Neuronal stem cell (in vitro differentiated cells): ENCODE measurements at regions not wholly inside any gene's neighbourhood (a gene's known extent, or its start where the extent isn't known, plus 50 kb on each side); places are given as distances from the start of the nearest gene placed in this dataset.

ENCODE experiments used
- DNase-seq: peaks from one replicate; pipeline ENCODE4 v3.0.0-alpha.2; 2013; ENCODE audit warnings: low spot score
- H2AFZ ChIP-seq: one replicate; pipeline ENCODE4 v1.6.1; 2013; ENCODE audit warnings: mild to moderate bottlenecking, low read length, inconsistent platforms
- H2AK5ac ChIP-seq: 2 replicates; pipeline ENCODE4 v1.6.1; 2013; ENCODE audit warnings: low read depth, mild to moderate bottlenecking, inconsistent platforms, low read length, moderate library complexity, mixed read lengths
- H2BK120ac ChIP-seq: 2 replicates; pipeline ENCODE4 v1.6.1; 2013; ENCODE audit warnings: low read depth, mild to moderate bottlenecking, inconsistent platforms, low read length, moderate library complexity, mixed read lengths
- H2BK12ac ChIP-seq: one replicate; pipeline ENCODE4 v1.6.1; 2013; ENCODE audit warnings: low read length, inconsistent platforms
- H2BK15ac ChIP-seq: 2 replicates; pipeline ENCODE4 v1.6.1; 2013; ENCODE audit warnings: mild to moderate bottlenecking, low read length, inconsistent platforms, mixed read lengths
- H2BK5ac ChIP-seq: one replicate; pipeline ENCODE4 v1.6.1; 2013; ENCODE audit warnings: inconsistent platforms, mild to moderate bottlenecking, low read length, moderate library complexity
- H3K14ac ChIP-seq: one replicate; pipeline ENCODE4 v1.6.1; 2013; ENCODE audit warnings: low read length, inconsistent platforms
- H3K18ac ChIP-seq: 2 replicates; pipeline ENCODE4 v1.6.1; 2013; ENCODE audit warnings: low read length, inconsistent platforms
- H3K23ac ChIP-seq: 2 replicates; pipeline ENCODE4 v1.6.1; 2013; ENCODE audit warnings: low read depth, mild to moderate bottlenecking, mixed read lengths, low read length, inconsistent platforms; ENCODE audit not compliant: poor library complexity
- H3K27ac ChIP-seq: replicated peaks from 3 replicates; pipeline ENCODE4 v1.5.1; 2013; ENCODE audit warnings: low read length, inconsistent platforms
- H3K27me3 ChIP-seq, 3 experiments: 2 replicates each; pipeline ENCODE4 v1.6.1; 2013; ENCODE audit warnings: low read length in 3 of 3, mild to moderate bottlenecking in 2 of 3, inconsistent platforms in 1 of 3, low read depth in 1 of 3, mixed read lengths in 1 of 3, moderate library complexity in 1 of 3; ENCODE audit not compliant: control insufficient read depth in 3 of 3, insufficient read depth in 3 of 3
- H3K36me3 ChIP-seq, 2 donors: replicated peaks in 1 of 2; 2 replicates each; pipeline ENCODE4 v1.6.1; 2013; ENCODE audit warnings: low read length in 2 of 2; ENCODE audit not compliant: control insufficient read depth in 2 of 2, insufficient read depth in 2 of 2
- H3K4ac ChIP-seq: 2 replicates; pipeline ENCODE4 v1.6.1; 2013; ENCODE audit warnings: inconsistent platforms, mild to moderate bottlenecking, low read length, moderate library complexity
- H3K4me1 ChIP-seq, 2 donors: 1 replicate in 1 of 2; 2 replicates in 1 of 2; pipeline ENCODE4 v1.6.1; 2013; ENCODE audit warnings: low read length in 2 of 2, low read depth in 1 of 2; ENCODE audit not compliant: control insufficient read depth in 2 of 2, insufficient read depth in 1 of 2
- H3K4me2 ChIP-seq: one replicate; pipeline ENCODE4 v1.6.1; 2013; ENCODE audit warnings: mild to moderate bottlenecking, low read length, inconsistent platforms; ENCODE audit not compliant: insufficient read depth, poor library complexity, severe bottlenecking
- H3K4me3 ChIP-seq, 2 donors: 2 replicates each; pipeline ENCODE4 v1.5.1; 2013; ENCODE audit warnings: low read length in 2 of 2, mild to moderate bottlenecking in 2 of 2, inconsistent platforms in 1 of 2, moderate library complexity in 1 of 2
- H3K79me1 ChIP-seq: one replicate; pipeline ENCODE4 v1.6.1; 2013; ENCODE audit warnings: low read depth, mild to moderate bottlenecking, inconsistent platforms, low read length, moderate library complexity
- H3K9ac ChIP-seq: one replicate; pipeline ENCODE4 v1.6.1; 2013; ENCODE audit warnings: mild to moderate bottlenecking, low read depth, low read length, inconsistent platforms; ENCODE audit not compliant: poor library complexity
- H3K9me3 ChIP-seq, 2 donors: replicated peaks in 1 of 2; 2 replicates each; pipeline versions ENCODE3 to v1.6.1; 2013; ENCODE audit warnings: low read length in 2 of 2, mild to moderate bottlenecking in 2 of 2, inconsistent platforms in 1 of 2, low read depth in 1 of 2, mixed read lengths in 1 of 2, moderate library complexity in 1 of 2; ENCODE audit not compliant: control insufficient read depth in 2 of 2, insufficient read depth in 1 of 2
- H4K8ac ChIP-seq: one replicate; pipeline ENCODE4 v1.6.1; 2013; ENCODE audit warnings: low read depth, mild to moderate bottlenecking, inconsistent platforms, low read length, moderate library complexity
- H4K91ac ChIP-seq: one replicate; pipeline ENCODE4 v1.6.1; 2013; ENCODE audit warnings: low read length, low read depth, mild to moderate bottlenecking, inconsistent platforms; ENCODE audit not compliant: poor library complexity
- WGBS, 2 donors: extraction: QIAGEN DNeasy Blood & Tissue Kit; methylation state at CpG; one replicate each; pipeline ENCODE4 v1.1.7; 2013; ENCODE audit warnings: missing lambda C conversion rate in 2 of 2, mixed read lengths in 1 of 2; ENCODE audit not compliant: insufficient read length in 2 of 2, insufficient replicate concordance in 1 of 2; ENCODE audit errors: extremely low coverage in 2 of 2; 5-methylcytosine and 5-hydroxymethylcytosine counted together

- H3K18ac ChIP-seq: no peak overlapping the region
- no peaks in the 10 kb centered on the region for H3K79me1 ChIP-seq
- no peak overlapping the region for H2AK5ac ChIP-seq
- no peak overlapping the region for H3K27ac ChIP-seq
- H4K91ac ChIP-seq: no peak overlapping the region
- no peak for DNase-seq
- H3K36me3 ChIP-seq: no peaks in the 10 kb centered on the region
- no peaks in the 10 kb centered on the region for H3K27me3 ChIP-seq
- no peak overlapping the region for H3K23ac ChIP-seq
- H3K9ac ChIP-seq: no peak overlapping the region
- no peak overlapping the region for H2BK15ac ChIP-seq
- no peaks in the 10 kb centered on the region for H3K9me3 ChIP-seq
- no peak overlapping the region for H2BK12ac ChIP-seq
- H3K4me2 ChIP-seq: no peak overlapping the region
- H2BK120ac ChIP-seq: no peak overlapping the region
- H4K8ac ChIP-seq: no peak overlapping the region
- no peak overlapping the region for H3K14ac ChIP-seq
- no peak overlapping the region for H3K4me3 ChIP-seq
- peaks cover 0 to 3% of the 10 kb centered on the region in 2 donors for H3K4me1 ChIP-seq
- no peak overlapping the region for H3K4ac ChIP-seq
- no CpG with 5 or more reads among the region's 1 CpG for WGBS, 2 donors
- H2BK5ac ChIP-seq: no peak overlapping the region
- H2AFZ ChIP-seq: peak overlapping the region; percentile 20
Measured at GRCh38 chr13:89554801-89555200, 1792.7 kb upstream of the MIR17HG start.

GRCh38 chr13:89565476-89566100 lies 1781.9 kb upstream of the MIR17HG start:
- Histone ChIP-seq H2BK12ac (no peak overlapping the region), H3K4me2 (no peak overlapping the region), H4K8ac (no peak overlapping the region), H3K4ac (no peak overlapping the region), H3K79me1 (no peaks in the 10 kb centered on the region), H2AFZ (peak overlapping the region; percentile 62), H3K9me3 (peaks cover 0 to 9% of the 10 kb centered on the region in 2 donors), H2BK15ac (no peak overlapping the region), H3K36me3 (no peaks in the 10 kb centered on the region), H2BK5ac (no peak overlapping the region), H3K27ac (no peak overlapping the region), H3K9ac (no peak overlapping the region), H3K4me3 (no peak overlapping the region), H3K4me1 (peaks cover 0 to 20% of the 10 kb centered on the region in 2 donors), H3K27me3 (no peaks in the 10 kb centered on the region), H2BK120ac (no peak overlapping the region), H3K18ac (no peak overlapping the region), H4K91ac (no peak overlapping the region), H2AK5ac (no peak overlapping the region), H3K23ac (no peak overlapping the region), H3K14ac (no peak overlapping the region)
- DNase-seq: no peak
- no CpG with 5 or more reads among the region's 1 CpG for WGBS, 2 donors

GRCh38 chr13:89567025-89567424 lies 1780.5 kb upstream of the MIR17HG start:
- H2AFZ ChIP-seq: no peak overlapping the region
- H3K9ac ChIP-seq: no peak overlapping the region
- H3K9me3 ChIP-seq: peaks cover 0 to 14% of the 10 kb centered on the region in 2 donors
- WGBS, 2 donors: no CpG with 5 or more reads among the region's 4 CpGs
- H3K4me3 ChIP-seq: no peak overlapping the region
- H4K8ac ChIP-seq: no peak overlapping the region
- no peak overlapping the region for H2AK5ac ChIP-seq
- H3K18ac ChIP-seq: no peak overlapping the region
- no peak overlapping the region for H3K14ac ChIP-seq
- no peak overlapping the region for H2BK15ac ChIP-seq
- no peak overlapping the region for H2BK12ac ChIP-seq
- no peak for DNase-seq
- H3K4me2 ChIP-seq: no peak overlapping the region
- H3K23ac ChIP-seq: no peak overlapping the region
- no peaks in the 10 kb centered on the region for H3K79me1 ChIP-seq
- no peak overlapping the region for H2BK5ac ChIP-seq
- no peak overlapping the region for H3K27ac ChIP-seq
- H3K4ac ChIP-seq: no peak overlapping the region
- no peak overlapping the region for H4K91ac ChIP-seq
- H3K36me3 ChIP-seq: no peaks in the 10 kb centered on the region
- no peaks in the 10 kb centered on the region for H3K27me3 ChIP-seq
- H2BK120ac ChIP-seq: no peak overlapping the region
- peaks cover 0 to 20% of the 10 kb centered on the region in 2 donors for H3K4me1 ChIP-seq

GRCh38 chr13:89568276-89568675 lies 1779.2 kb upstream of the MIR17HG start:
- Histone ChIP-seq H3K27me3 (no peaks in the 10 kb centered on the region), H3K9me3 (peaks cover 0 to 18% of the 10 kb centered on the region in 2 donors)
- no CpG with 5 or more reads among the region's 2 CpGs for WGBS, 2 donors

More at GRCh38 chr13:89568276-89568675, 1779.2 kb upstream of the MIR17HG start:
- Histone ChIP-seq H4K91ac (no peak overlapping the region), H3K18ac (no peak overlapping the region), H3K23ac (no peak overlapping the region), H2BK12ac (no peak overlapping the region), H3K27ac (no peak overlapping the region), H3K4ac (no peak overlapping the region), H3K36me3 (no peaks in the 10 kb centered on the region), H3K4me2 (no peak overlapping the region), H2AFZ (no peak overlapping the region), H2BK5ac (no peak overlapping the region), H2BK15ac (no peak overlapping the region), H4K8ac (no peak overlapping the region), H3K79me1 (no peaks in the 10 kb centered on the region), H2AK5ac (no peak overlapping the region), H3K9ac (no peak overlapping the region), H3K14ac (no peak overlapping the region), H2BK120ac (no peak overlapping the region), H3K4me1 (peaks cover 0 to 20% of the 10 kb centered on the region in 2 donors), H3K4me3 (no peak overlapping the region)
- no peak for DNase-seq
